ENCODE measurements at regions not wholly inside any gene's neighbourhood (a gene's known extent, or its start where the extent isn't known, plus 50 kb on each side); places are given as distances from the start of the nearest gene placed in this dataset.

DNA sequence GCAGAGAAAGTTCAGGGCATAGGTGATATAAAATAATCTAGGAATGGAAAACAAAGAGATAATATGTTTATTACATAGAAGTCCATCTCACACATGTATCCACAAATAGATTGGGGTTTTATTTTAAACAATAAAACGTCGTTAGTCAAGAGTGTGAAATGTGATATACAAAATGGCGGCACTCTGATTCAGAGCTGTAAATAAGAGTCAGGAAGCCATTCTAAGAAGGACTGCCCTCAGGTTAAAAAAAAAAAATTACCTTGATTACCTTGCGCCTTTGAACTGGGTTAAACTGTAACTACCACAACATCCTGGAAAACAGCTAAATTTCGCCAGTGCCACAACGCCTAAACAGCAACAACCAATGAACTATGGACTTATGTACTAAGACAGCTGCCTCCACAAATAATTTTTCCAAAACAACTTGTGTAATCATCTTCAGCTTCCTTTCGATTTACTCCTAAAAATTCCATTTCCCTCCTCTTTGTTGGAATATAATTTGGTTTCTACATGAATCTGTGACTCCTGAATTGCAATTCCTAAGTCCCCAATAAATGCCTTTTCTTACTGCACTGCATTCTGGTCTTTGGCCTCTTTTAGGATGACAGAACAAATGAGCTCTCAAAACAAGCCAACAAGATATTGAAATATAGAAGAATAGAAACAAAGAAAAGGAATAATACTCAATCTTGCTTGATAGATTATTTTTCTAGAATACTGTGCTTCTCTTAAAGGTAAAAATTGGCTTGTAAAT is 1019.5 kb upstream of the MAP3K7 start:
- TF ChIP-seq, protein P1, sequence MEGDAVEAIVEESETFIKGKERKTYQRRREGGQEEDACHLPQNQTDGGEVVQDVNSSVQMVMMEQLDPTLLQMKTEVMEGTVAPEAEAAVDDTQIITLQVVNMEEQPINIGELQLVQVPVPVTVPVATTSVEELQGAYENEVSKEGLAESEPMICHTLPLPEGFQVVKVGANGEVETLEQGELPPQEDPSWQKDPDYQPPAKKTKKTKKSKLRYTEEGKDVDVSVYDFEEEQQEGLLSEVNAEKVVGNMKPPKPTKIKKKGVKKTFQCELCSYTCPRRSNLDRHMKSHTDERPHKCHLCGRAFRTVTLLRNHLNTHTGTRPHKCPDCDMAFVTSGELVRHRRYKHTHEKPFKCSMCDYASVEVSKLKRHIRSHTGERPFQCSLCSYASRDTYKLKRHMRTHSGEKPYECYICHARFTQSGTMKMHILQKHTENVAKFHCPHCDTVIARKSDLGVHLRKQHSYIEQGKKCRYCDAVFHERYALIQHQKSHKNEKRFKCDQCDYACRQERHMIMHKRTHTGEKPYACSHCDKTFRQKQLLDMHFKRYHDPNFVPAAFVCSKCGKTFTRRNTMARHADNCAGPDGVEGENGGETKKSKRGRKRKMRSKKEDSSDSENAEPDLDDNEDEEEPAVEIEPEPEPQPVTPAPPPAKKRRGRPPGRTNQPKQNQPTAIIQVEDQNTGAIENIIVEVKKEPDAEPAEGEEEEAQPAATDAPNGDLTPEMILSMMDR (IDR thresholded peaks at IDR 0.05), result no peak
- no peak overlapping the region for H3K27ac ChIP-seq
- no peak overlapping the region for H3K4me3 ChIP-seq
- DNase-seq (ENCODE audit: low spot score), result no peak

DNA sequence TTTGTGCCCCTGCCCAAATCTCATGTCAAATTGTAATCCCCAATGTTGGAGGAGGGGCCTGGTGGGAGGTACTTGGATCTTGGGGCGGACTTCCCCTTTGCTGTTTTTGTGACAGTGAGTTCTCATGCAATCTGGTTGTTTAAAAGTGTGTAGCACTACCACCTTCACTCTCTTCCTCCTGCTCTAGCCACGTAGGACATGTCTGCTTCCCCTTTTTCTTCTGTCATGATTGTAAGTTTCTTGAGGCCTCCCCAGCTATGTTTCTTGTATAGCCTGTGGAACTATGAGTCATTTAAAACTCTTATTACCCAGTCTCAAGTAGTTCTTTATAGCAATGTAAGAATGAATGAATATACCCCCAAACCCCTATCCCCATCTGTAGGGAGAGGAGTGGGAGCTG is 1013.7 kb upstream of the MAP3K7 start:
- no peak for DNase-seq (ENCODE audit: low spot score)
- Histone ChIP-seq H3K27ac (no peak overlapping the region), H3K4me3 (no peak overlapping the region)
- TF ChIP-seq, protein P1 (IDR thresholded peaks at IDR 0.05), result no peak

DNA sequence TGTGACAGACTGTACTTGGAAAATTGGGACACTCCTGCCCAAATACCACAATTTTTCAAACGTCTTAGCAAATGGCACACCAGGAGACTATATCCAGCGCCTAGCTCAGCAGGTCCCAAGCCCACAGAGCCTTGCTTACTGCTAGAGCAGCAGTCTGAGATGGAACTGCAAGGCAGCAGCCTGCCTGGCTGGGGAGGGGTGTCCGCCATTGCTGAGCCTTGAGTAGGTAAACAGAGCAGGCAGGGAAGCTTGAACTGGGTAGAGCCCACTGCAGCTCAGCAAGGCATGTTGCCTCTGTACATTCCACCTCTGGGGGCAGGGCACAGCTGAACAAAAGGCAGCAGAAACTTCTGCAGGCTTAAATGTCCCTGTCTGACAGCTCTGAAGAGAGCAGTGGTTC is 1003.3 kb upstream of the MAP3K7 start:
- no peak overlapping the region for H3K4me3 ChIP-seq

DNA sequence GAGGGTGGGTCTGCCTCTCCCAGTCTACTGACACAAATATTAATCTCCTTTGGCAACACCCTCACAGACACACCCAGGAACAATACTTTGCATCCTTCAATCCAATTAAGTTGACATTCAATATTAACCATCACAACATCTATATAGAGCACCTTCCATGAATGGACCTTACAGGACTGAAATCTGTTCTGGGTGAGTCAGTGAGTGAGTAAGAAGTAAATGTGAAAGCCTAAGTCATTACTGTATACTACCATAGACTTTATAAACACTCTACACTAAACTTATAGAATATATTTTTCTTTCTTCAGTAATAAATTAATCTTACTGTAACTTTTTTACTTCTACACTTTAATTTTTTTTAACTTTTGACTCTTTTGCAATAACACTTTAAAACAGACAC is 993.8 kb upstream of the MAP3K7 start:
- DNase-seq (ENCODE audit: low spot score), result no peak
- Histone ChIP-seq H3K4me3 (no peak overlapping the region), H3K27ac (no peak overlapping the region)
- TF ChIP-seq, protein P1 (IDR thresholded peaks at IDR 0.05), result no peak

More for the DNA sequence above, 1003.3 kb upstream of the MAP3K7 start:
- no peak overlapping the region for H3K27ac ChIP-seq
- TF ChIP-seq, protein P1 (IDR thresholded peaks at IDR 0.05), result no peak
- DNase-seq (ENCODE audit: low spot score), result no peak

DNA sequence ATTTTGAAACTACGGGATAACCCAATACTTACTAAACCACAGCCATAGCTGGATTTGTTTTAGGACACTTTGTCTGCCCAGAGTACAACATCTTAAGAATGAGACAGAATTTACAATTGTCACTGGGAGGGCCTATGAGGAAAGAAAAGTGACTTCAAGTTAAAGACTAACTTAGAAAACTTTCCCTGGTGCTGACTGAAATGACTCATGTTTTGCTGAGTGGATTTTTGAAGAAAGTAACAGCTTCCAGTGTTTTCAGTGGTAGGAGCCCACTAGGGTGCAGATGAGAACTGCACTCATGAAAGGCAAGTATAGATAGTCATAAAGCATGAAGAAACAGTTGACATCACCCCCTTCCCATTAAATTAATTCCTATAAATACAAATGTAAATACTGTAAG is 988.2 kb upstream of the MAP3K7 start:
- no peak for DNase-seq (ENCODE audit: low spot score)
- TF ChIP-seq, protein P1 (IDR thresholded peaks at IDR 0.05), result no peak
- no peak overlapping the region for H3K27ac ChIP-seq
- no peak overlapping the region for H3K4me3 ChIP-seq

DNA sequence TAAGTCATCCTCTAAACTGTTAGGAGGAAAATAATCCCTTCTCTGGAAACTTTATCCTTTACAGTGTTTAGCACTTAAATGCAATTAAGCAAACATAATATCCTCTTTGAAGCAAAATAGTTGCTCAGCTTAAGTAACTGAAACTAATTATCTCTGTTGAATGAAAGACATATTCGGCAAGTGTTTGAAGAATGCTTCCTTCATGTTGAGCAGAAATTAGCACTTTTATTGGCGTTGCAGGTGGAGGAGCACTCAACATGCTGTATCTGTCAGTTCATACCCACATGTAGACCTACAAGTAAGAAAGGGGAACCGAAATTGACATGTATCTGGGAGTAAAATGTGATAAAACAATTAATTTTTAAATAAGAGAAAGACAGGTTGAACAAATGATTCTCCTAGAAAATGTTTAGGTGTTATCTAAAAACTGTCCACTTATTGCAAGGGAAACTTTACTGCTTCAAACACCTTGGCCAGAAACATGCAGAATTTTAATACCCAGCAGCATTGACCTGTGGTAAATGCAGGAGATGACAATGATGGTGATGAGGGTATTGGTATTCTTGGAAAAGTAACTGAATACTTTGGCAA is 987.0 kb upstream of the MAP3K7 start:
- Histone ChIP-seq H3K4me3 (no peak overlapping the region), H3K27ac (no peak overlapping the region)
- DNase-seq (ENCODE audit: low spot score), result no peak
- TF ChIP-seq, protein P1 (IDR thresholded peaks at IDR 0.05), result no peak

DNA sequence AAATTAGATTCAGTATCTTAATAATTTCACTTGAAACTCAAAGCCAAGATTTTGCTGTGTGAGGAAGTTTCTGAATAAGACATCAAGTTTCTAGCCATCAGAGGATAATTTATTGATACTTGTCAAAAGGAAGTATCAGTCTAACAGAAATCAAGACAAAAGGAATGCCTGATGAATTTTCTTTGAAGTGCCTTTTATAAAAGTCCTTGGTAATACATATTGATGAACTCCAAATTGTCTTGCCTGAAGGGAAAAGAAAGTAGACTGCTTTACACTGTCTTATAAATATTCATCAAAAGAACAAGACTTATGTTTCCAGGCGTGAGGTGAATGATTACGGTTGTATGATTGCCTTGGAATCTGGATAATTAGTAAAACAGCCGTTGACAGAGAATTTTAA is 986.0 kb upstream of the MAP3K7 start:
- no peak for DNase-seq (ENCODE audit: low spot score)
- H3K27ac ChIP-seq, result no peak overlapping the region
- TF ChIP-seq, protein P1 (IDR thresholded peaks at IDR 0.05), result no peak
- no peak overlapping the region for H3K4me3 ChIP-seq
